ENCODE measurements at regions not wholly inside any gene's neighbourhood (a gene's known extent, or its start where the extent isn't known, plus 50 kb on each side); places are given as distances from the start of the nearest gene placed in this dataset.

GRCh38 chr12:98136544-98136943 lies 378.8 kb upstream of the TMPO start:
- Histone ChIP-seq H3K4me2 (ENCODE audit: low read length) (no peak overlapping the region), H3K9me2 (replicated peaks; ENCODE audit: control insufficient read depth, low read length) (no peaks in the 10 kb centered on the region), H3K9me3 (ENCODE audit: control insufficient read depth, insufficient read depth, low read length) (no peaks in the 10 kb centered on the region), H3F3A (ENCODE audit: control insufficient read depth, insufficient read depth) (no peaks in the 10 kb centered on the region), H4K20me1 (ENCODE audit: control insufficient read depth, insufficient read depth, low read depth, low read length) (no peaks in the 10 kb centered on the region), H3K36me3 (ENCODE audit: control insufficient read depth, low read length) (no peaks in the 10 kb centered on the region), H3K27ac (ENCODE audit: low read depth, low read length) (no peak overlapping the region), H3K27me3 (ENCODE audit: control insufficient read depth, low read length) (peaks cover 11% of the 10 kb centered on the region), H3K79me2 (ENCODE audit: control insufficient read depth, low read length) (no peaks in the 10 kb centered on the region), H3K4me1 (ENCODE audit: control insufficient read depth, low read length) (no peaks in the 10 kb centered on the region), H3K4me3 (ENCODE audit: low read length) (no peak overlapping the region)
- no peak for TF ChIP-seq CTCF (IDR thresholded peaks at IDR 0.05; ENCODE audit: low read depth, low read length, poor library complexity, severe bottlenecking)
- no peak for TF ChIP-seq EZH2phosphoT487 (IDR thresholded peaks at IDR 0.05; ENCODE audit: borderline replicate concordance, low read length)

- Histone ChIP-seq H3K27me3 (ENCODE audit: control insufficient read depth, low read length) (peaks cover 11% of the 10 kb centered on the region), H3K4me2 (ENCODE audit: low read length) (no peak overlapping the region), H4K20me1 (ENCODE audit: control insufficient read depth, insufficient read depth, low read depth, low read length) (no peaks in the 10 kb centered on the region), H3K27ac (ENCODE audit: low read depth, low read length) (no peak overlapping the region), H3F3A (ENCODE audit: control insufficient read depth, insufficient read depth) (no peaks in the 10 kb centered on the region), H3K4me1 (ENCODE audit: control insufficient read depth, low read length) (no peaks in the 10 kb centered on the region), H3K79me2 (ENCODE audit: control insufficient read depth, low read length) (no peaks in the 10 kb centered on the region), H3K9me2 (replicated peaks; ENCODE audit: control insufficient read depth, low read length) (no peaks in the 10 kb centered on the region), H3K4me3 (ENCODE audit: low read length) (no peak overlapping the region), H3K36me3 (ENCODE audit: control insufficient read depth, low read length) (no peaks in the 10 kb centered on the region), H3K9me3 (ENCODE audit: control insufficient read depth, insufficient read depth, low read length) (no peaks in the 10 kb centered on the region)
- TF ChIP-seq EZH2phosphoT487 (IDR thresholded peaks at IDR 0.05; ENCODE audit: borderline replicate concordance, low read length) = no peak
- no peak for TF ChIP-seq CTCF (IDR thresholded peaks at IDR 0.05; ENCODE audit: low read depth, low read length, poor library complexity, severe bottlenecking)
Measured at GRCh38 chr12:98137278-98137677, 378.1 kb upstream of the TMPO start.

- Histone ChIP-seq H3K27ac (ENCODE audit: low read depth, low read length) (no peak overlapping the region), H3K4me2 (ENCODE audit: low read length) (no peak overlapping the region), H4K20me1 (ENCODE audit: control insufficient read depth, insufficient read depth, low read depth, low read length) (no peaks in the 10 kb centered on the region), H3K79me2 (ENCODE audit: control insufficient read depth, low read length) (no peaks in the 10 kb centered on the region), H3K36me3 (ENCODE audit: control insufficient read depth, low read length) (no peaks in the 10 kb centered on the region), H3F3A (ENCODE audit: control insufficient read depth, insufficient read depth) (no peaks in the 10 kb centered on the region), H3K4me1 (ENCODE audit: control insufficient read depth, low read length) (no peaks in the 10 kb centered on the region), H3K9me3 (ENCODE audit: control insufficient read depth, insufficient read depth, low read length) (no peaks in the 10 kb centered on the region), H3K27me3 (ENCODE audit: control insufficient read depth, low read length) (no peaks in the 10 kb centered on the region), H3K9me2 (replicated peaks; ENCODE audit: control insufficient read depth, low read length) (no peaks in the 10 kb centered on the region), H3K4me3 (ENCODE audit: low read length) (no peak overlapping the region)
- TF ChIP-seq EZH2phosphoT487 (IDR thresholded peaks at IDR 0.05; ENCODE audit: borderline replicate concordance, low read length) = no peak
- no peak for TF ChIP-seq CTCF (IDR thresholded peaks at IDR 0.05; ENCODE audit: low read depth, low read length, poor library complexity, severe bottlenecking)
Measured at GRCh38 chr12:98144953-98145352, 370.4 kb upstream of the TMPO start.

GRCh38 chr12:98146043-98146442 lies 369.3 kb upstream of the TMPO start:
- H3K4me2 ChIP-seq (ENCODE audit: low read length) = no peak overlapping the region
- no peaks in the 10 kb centered on the region for H4K20me1 ChIP-seq (ENCODE audit: control insufficient read depth, insufficient read depth, low read depth, low read length)
- H3K27ac ChIP-seq (ENCODE audit: low read depth, low read length) = no peak overlapping the region
- H3K36me3 ChIP-seq (ENCODE audit: control insufficient read depth, low read length) = no peaks in the 10 kb centered on the region
- H3K79me2 ChIP-seq (ENCODE audit: control insufficient read depth, low read length) = no peaks in the 10 kb centered on the region
- no peaks in the 10 kb centered on the region for H3F3A ChIP-seq (ENCODE audit: control insufficient read depth, insufficient read depth)
- no peak overlapping the region for H3K4me3 ChIP-seq (ENCODE audit: low read length)
- TF ChIP-seq EZH2phosphoT487 (IDR thresholded peaks at IDR 0.05; ENCODE audit: borderline replicate concordance, low read length) = no peak
- no peak for TF ChIP-seq CTCF (IDR thresholded peaks at IDR 0.05; ENCODE audit: low read depth, low read length, poor library complexity, severe bottlenecking)
- H3K9me3 ChIP-seq (ENCODE audit: control insufficient read depth, insufficient read depth, low read length) = no peaks in the 10 kb centered on the region
- H3K27me3 ChIP-seq (ENCODE audit: control insufficient read depth, low read length) = no peaks in the 10 kb centered on the region
- H3K9me2 ChIP-seq (replicated peaks; ENCODE audit: control insufficient read depth, low read length) = no peaks in the 10 kb centered on the region
- no peaks in the 10 kb centered on the region for H3K4me1 ChIP-seq (ENCODE audit: control insufficient read depth, low read length)

All from DOHH2 (cell line).